ENCODE measurements at regions not wholly inside any gene's neighbourhood (a gene's known extent, or its start where the extent isn't known, plus 50 kb on each side); places are given as distances from the start of the nearest gene placed in this dataset.
A peak's percentile ranks its signal among the peaks of the same experiment; 100 is the strongest.

DNA sequence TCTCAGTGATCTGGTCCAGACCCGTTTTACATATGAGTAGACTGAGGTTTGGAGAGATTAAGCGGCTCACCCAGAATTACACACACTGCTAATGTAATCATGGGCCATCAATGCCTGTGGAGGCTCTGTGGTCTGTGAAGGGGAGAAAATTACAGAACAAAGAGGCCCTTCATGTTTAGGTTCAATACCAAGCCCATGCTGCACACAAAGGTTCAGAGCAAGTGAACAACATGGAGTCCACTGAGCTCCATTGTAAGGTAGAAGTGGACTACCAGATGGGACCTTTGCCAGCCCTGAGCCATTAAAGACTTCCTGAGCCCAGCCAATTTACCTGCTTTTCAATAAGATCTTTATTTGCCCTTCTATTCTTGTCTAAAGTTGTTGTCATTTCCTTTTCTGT is 109.8 kb downstream of the LUZP4 start:
- intact Hi-C loops (cut with DNase I) = no loop called here

GRCh38 chrX:115400960-115401359 is 111.4 kb downstream of the LUZP4 start:
- H3K36me3 ChIP-seq = no peaks in the 10 kb centered on the region
- H3K9me3 ChIP-seq = no peaks in the 10 kb centered on the region
- no peaks in the 10 kb centered on the region for H3K27me3 ChIP-seq
- H3K4me3 ChIP-seq = no peak overlapping the region
- intact Hi-C loops (cut with DNase I) = no loop called here
- DNase-seq = no peak
- TF ChIP-seq, protein P1, sequence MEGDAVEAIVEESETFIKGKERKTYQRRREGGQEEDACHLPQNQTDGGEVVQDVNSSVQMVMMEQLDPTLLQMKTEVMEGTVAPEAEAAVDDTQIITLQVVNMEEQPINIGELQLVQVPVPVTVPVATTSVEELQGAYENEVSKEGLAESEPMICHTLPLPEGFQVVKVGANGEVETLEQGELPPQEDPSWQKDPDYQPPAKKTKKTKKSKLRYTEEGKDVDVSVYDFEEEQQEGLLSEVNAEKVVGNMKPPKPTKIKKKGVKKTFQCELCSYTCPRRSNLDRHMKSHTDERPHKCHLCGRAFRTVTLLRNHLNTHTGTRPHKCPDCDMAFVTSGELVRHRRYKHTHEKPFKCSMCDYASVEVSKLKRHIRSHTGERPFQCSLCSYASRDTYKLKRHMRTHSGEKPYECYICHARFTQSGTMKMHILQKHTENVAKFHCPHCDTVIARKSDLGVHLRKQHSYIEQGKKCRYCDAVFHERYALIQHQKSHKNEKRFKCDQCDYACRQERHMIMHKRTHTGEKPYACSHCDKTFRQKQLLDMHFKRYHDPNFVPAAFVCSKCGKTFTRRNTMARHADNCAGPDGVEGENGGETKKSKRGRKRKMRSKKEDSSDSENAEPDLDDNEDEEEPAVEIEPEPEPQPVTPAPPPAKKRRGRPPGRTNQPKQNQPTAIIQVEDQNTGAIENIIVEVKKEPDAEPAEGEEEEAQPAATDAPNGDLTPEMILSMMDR (IDR thresholded peaks at IDR 0.05) = no peak
- no peaks in the 10 kb centered on the region for H3K4me1 ChIP-seq
- ATAC-seq = peak; percentile 33
- no peak overlapping the region for H3K27ac ChIP-seq

More for the DNA sequence above, 109.8 kb downstream of the LUZP4 start:
- Histone ChIP-seq H3K4me3 (no peak overlapping the region), H3K4me1 (no peaks in the 10 kb centered on the region), H3K27ac (no peak overlapping the region), H3K36me3 (no peaks in the 10 kb centered on the region), H3K9me3 (no peaks in the 10 kb centered on the region), H3K27me3 (no peaks in the 10 kb centered on the region)
- no peak for ATAC-seq
- TF ChIP-seq, protein P1 (IDR thresholded peaks at IDR 0.05) = no peak
- no peak for DNase-seq

DNA sequence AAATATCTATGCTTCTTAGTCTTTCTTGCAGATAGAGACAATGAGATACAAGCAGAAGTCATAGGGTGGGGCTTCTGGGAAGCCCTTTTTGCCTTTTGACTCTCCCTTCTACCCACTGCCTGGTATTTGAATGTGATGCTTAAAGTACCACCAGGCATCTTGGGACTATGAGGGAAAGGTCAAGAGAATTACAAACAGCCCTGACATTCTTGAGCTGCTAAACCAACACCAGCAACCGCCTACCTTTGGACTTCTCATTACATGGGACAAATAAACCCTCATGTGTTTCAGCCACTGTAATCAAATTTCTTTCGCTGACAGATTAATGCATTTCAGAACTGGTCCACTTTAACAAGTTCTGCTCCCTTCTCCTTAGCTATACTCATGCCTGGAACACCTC is 112.8 kb downstream of the LUZP4 start:
- Histone ChIP-seq H3K27me3 (no peaks in the 10 kb centered on the region), H3K9me3 (no peaks in the 10 kb centered on the region), H3K4me3 (no peak overlapping the region), H3K27ac (no peak overlapping the region), H3K36me3 (no peaks in the 10 kb centered on the region), H3K4me1 (no peaks in the 10 kb centered on the region)
- TF ChIP-seq, protein P1 (IDR thresholded peaks at IDR 0.05) = no peak
- ATAC-seq = peak; percentile 50
- no peak for DNase-seq
- intact Hi-C loops (cut with DNase I) = no loop called here

DNA sequence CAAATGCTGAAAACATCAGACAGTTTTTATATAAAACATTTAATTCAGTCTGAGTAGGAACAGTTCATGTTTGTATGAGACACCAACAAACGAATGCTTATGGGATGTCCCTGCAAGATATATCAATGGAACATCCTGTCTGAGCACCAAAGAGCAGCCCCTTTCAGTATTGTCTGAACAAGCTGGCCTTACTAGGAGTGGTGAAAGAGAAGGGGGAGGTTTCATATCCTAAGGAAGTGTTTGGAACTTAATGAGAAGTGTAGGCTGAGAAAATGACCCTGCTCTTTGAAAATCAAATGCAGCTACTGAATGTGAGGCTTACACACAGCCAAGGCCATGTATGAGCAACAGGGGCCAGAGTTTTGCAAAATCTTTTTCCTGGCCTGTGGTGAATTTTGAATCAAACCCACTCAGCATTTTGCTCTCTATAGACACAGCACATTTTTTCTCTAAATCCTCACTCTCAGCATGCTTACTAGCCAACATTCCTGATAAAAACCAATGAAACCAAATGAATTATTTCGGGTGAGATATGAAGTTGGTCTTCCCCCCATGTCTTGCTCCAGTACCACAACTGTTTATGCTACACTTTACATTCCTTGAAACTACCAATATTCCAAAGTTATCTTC is 119.4 kb downstream of the LUZP4 start:
- peak in 1 of 4 donors; percentile 29 for DNase-seq

GRCh38 chrX:115409551-115409950 is 120.0 kb downstream of the LUZP4 start:
- Histone ChIP-seq H3K4me1 (no peaks in the 10 kb centered on the region), H3K9me3 (no peaks in the 10 kb centered on the region), H3K36me3 (no peaks in the 10 kb centered on the region), H3K27me3 (peaks cover 0 to 4% of the 10 kb centered on the region in 2 donors), H3K27ac (no peak overlapping the region), H3K4me3 (no peak overlapping the region)
- intact Hi-C loops (cut with DNase I) = no loop called here
- DNase-seq = no peak
- TF ChIP-seq, protein P1 (IDR thresholded peaks at IDR 0.05) = no peak
- ATAC-seq = no peak

More for the DNA sequence above, 119.4 kb downstream of the LUZP4 start:
- ATAC-seq = peak; percentile 49
- H3K4me3 ChIP-seq = no peak overlapping the region
- no peaks in the 10 kb centered on the region for H3K36me3 ChIP-seq
- H3K27ac ChIP-seq = no peak overlapping the region
- H3K27me3 ChIP-seq = peaks cover 0 to 4% of the 10 kb centered on the region in 2 donors
- TF ChIP-seq, protein P1 (IDR thresholded peaks at IDR 0.05) = no peak
- intact Hi-C loops (cut with DNase I) = no loop called here
- H3K4me1 ChIP-seq = no peaks in the 10 kb centered on the region
- H3K9me3 ChIP-seq = no peaks in the 10 kb centered on the region
